ENCODE measurements at regions not wholly inside any gene's neighbourhood (a gene's known extent, or its start where the extent isn't known, plus 50 kb on each side); places are given as distances from the start of the nearest gene placed in this dataset.

DNA sequence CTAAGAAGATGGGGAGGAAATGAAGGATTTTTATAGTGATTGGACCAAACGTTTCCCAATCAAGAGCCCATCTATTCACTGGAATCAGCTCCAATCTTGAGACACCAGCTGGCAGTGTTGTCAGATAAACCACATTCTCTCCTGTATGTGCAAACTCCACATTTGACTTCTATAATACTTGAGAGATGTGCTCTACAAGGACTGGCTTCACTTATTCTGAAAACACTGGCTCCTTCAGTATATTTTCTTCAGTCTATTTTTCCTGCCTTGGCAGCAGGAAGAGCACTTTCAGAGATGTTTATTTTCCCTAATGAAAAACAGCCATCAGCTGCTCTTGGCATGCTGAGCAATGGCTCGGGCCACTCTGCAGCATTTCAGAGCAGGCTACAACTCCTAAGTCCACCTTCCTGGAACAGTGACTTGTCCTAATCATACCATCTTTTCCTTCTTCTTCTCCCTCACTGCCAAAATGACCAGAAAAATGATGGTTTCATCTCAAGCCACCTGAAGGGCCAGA, 96.9 kb upstream of the FSTL4 start:
- TF ChIP-seq, protein P1, sequence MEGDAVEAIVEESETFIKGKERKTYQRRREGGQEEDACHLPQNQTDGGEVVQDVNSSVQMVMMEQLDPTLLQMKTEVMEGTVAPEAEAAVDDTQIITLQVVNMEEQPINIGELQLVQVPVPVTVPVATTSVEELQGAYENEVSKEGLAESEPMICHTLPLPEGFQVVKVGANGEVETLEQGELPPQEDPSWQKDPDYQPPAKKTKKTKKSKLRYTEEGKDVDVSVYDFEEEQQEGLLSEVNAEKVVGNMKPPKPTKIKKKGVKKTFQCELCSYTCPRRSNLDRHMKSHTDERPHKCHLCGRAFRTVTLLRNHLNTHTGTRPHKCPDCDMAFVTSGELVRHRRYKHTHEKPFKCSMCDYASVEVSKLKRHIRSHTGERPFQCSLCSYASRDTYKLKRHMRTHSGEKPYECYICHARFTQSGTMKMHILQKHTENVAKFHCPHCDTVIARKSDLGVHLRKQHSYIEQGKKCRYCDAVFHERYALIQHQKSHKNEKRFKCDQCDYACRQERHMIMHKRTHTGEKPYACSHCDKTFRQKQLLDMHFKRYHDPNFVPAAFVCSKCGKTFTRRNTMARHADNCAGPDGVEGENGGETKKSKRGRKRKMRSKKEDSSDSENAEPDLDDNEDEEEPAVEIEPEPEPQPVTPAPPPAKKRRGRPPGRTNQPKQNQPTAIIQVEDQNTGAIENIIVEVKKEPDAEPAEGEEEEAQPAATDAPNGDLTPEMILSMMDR (IDR thresholded peaks at IDR 0.05; ENCODE audit: low read depth, low read length) = no peak
- TF ChIP-seq EZH2phosphoT487 (IDR thresholded peaks at IDR 0.05; ENCODE audit: low read depth) = no peak

Data from OCI-LY3 (cell line).